ENCODE measurements at regions not wholly inside any gene's neighbourhood (a gene's known extent, or its start where the extent isn't known, plus 50 kb on each side); places are given as distances from the start of the nearest gene placed in this dataset.

- intact Hi-C loops (cut with micrococcal nuclease) = no loop called here
Observed at GRCh38 chr1:56227401-56227800, 352.0 kb downstream of the PLPP3 start.

- intact Hi-C loops (cut with micrococcal nuclease) = no loop called here
Observed at GRCh38 chr1:56225964-56226815, 353.2 kb downstream of the PLPP3 start.

- intact Hi-C loops (cut with micrococcal nuclease) = no loop called here
Observed at GRCh38 chr1:56223968-56224367, 355.4 kb downstream of the PLPP3 start.

- intact Hi-C loops (cut with micrococcal nuclease) = no loop called here
Observed at GRCh38 chr1:56222914-56223540, 356.3 kb downstream of the PLPP3 start.

GRCh38 chr1:56220021-56220420, 359.3 kb downstream of the PLPP3 start:
- intact Hi-C loops (cut with micrococcal nuclease) = no loop called here

- intact Hi-C loops (cut with micrococcal nuclease) = no loop called here
Observed at GRCh38 chr1:56218023-56218422, 361.3 kb downstream of the PLPP3 start.

- intact Hi-C loops (cut with micrococcal nuclease) = no loop called here
Observed at GRCh38 chr1:56216218-56216617, 363.1 kb downstream of the PLPP3 start.

GRCh38 chr1:56215771-56216170, 363.6 kb downstream of the PLPP3 start:
- intact Hi-C loops (cut with micrococcal nuclease) = no loop called here

GRCh38 chr1:56215086-56215485, 364.3 kb downstream of the PLPP3 start:
- intact Hi-C loops (cut with micrococcal nuclease) = no loop called here

- intact Hi-C loops (cut with micrococcal nuclease) = no loop called here
Observed at GRCh38 chr1:56213068-56213467, 366.3 kb downstream of the PLPP3 start.

GRCh38 chr1:56212143-56212542, 367.2 kb downstream of the PLPP3 start:
- intact Hi-C loops (cut with micrococcal nuclease) = no loop called here

- intact Hi-C loops (cut with micrococcal nuclease) = no loop called here
Observed at GRCh38 chr1:56206391-56206790, 373.0 kb downstream of the PLPP3 start.

- intact Hi-C loops (cut with micrococcal nuclease) = no loop called here
Observed at GRCh38 chr1:56204206-56204605, 375.2 kb downstream of the PLPP3 start.

GRCh38 chr1:56202796-56203492, 376.4 kb downstream of the PLPP3 start:
- intact Hi-C loops (cut with micrococcal nuclease) = no loop called here

- intact Hi-C loops (cut with micrococcal nuclease) = no loop called here
Observed at GRCh38 chr1:56202186-56202585, 377.2 kb downstream of the PLPP3 start.

- intact Hi-C loops (cut with micrococcal nuclease) = no loop called here
Observed at GRCh38 chr1:56200896-56201295, 378.5 kb downstream of the PLPP3 start.

- intact Hi-C loops (cut with micrococcal nuclease) = no loop called here
Observed at GRCh38 chr1:56200442-56200841, 378.9 kb downstream of the PLPP3 start.

- intact Hi-C loops (cut with micrococcal nuclease) = no loop called here
Observed at GRCh38 chr1:56199956-56200355, 379.4 kb downstream of the PLPP3 start.

- intact Hi-C loops (cut with micrococcal nuclease) = no loop called here
Observed at GRCh38 chr1:56199061-56199460, 380.3 kb downstream of the PLPP3 start.

GRCh38 chr1:56197946-56198345, 381.4 kb downstream of the PLPP3 start:
- intact Hi-C loops (cut with micrococcal nuclease) = no loop called here

- intact Hi-C loops (cut with micrococcal nuclease) = no loop called here
Observed at GRCh38 chr1:56196839-56197238, 382.5 kb downstream of the PLPP3 start.

- intact Hi-C loops (cut with micrococcal nuclease) = no loop called here
Observed at GRCh38 chr1:56194701-56195300, 384.6 kb downstream of the PLPP3 start.
